Right lobe of liver (tissue), 4 donors: ENCODE measurements at regions not wholly inside any gene's neighbourhood (a gene's known extent, or its start where the extent isn't known, plus 50 kb on each side); places are given as distances from the start of the nearest gene placed in this dataset.

Experiments
- POLR2A ChIP-seq: fragments of 450-650 bp; IDR thresholded peaks from one replicate; pipeline ENCODE4 v1.6.1; 2017; ENCODE audit warnings: antibody characterized with exemption, mild to moderate bottlenecking
- TF ChIP-seq, protein P1 (sequence below), 4 donors: fragments of 200-600 bp in 3 of 4; fragments of 450-650 bp in 1 of 4; IDR thresholded peaks; one replicate each; pipeline versions ENCODE4 v1.5.1 to v1.8.0; 2016 to 2022; ENCODE audit warnings: antibody characterized with exemption in 4 of 4, mild to moderate bottlenecking in 2 of 4
- donor health status: DM: no; HTN: no; CAD: no.
- donor health status: DM: no; HTN: no; CAD: no.
- donor health status: DM: no; HTN: yes; CAD: no.

DNA sequence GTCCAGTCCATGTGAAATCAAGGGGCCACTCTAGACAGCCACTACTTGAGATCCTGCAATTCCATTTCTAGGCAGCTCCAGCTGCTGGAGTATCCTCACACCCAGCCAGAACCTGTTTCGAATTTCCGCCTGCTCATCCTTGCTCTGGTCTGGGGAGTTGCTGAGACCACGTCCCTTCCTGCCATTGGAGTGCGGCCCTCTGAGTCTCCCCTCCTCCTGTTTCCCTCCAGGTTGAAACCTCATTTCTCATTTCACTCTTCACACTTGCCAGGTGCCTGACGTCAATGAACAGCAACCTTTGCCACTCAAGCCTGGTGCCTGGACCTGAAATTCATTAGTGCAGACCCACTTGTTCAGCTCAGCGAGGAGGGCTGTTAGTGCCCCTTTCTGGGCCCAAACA lies 307.5 kb upstream of the SHH start:
- TF ChIP-seq, protein P1, sequence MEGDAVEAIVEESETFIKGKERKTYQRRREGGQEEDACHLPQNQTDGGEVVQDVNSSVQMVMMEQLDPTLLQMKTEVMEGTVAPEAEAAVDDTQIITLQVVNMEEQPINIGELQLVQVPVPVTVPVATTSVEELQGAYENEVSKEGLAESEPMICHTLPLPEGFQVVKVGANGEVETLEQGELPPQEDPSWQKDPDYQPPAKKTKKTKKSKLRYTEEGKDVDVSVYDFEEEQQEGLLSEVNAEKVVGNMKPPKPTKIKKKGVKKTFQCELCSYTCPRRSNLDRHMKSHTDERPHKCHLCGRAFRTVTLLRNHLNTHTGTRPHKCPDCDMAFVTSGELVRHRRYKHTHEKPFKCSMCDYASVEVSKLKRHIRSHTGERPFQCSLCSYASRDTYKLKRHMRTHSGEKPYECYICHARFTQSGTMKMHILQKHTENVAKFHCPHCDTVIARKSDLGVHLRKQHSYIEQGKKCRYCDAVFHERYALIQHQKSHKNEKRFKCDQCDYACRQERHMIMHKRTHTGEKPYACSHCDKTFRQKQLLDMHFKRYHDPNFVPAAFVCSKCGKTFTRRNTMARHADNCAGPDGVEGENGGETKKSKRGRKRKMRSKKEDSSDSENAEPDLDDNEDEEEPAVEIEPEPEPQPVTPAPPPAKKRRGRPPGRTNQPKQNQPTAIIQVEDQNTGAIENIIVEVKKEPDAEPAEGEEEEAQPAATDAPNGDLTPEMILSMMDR (IDR thresholded peaks at IDR 0.05): no peak
- TF ChIP-seq POLR2A: no peak
